GM23248 (cell line): ENCODE measurements at regions not wholly inside any gene's neighbourhood (a gene's known extent, or its start where the extent isn't known, plus 50 kb on each side); places are given as distances from the start of the nearest gene placed in this dataset.
"Not testable (repeated sequence)": the region's sequence is repeated elsewhere in the genome, so short reads cannot be mapped to it uniquely, and the experiment has no call there.

Source experiments
- EZH2 ChIP-seq: fragments of 200-600 bp; sonication (generic); IDR thresholded peaks from 2 replicates; pipeline ENCODE4 v1.6.1; 2018; ENCODE audit warnings: antibody characterized with exemption, mild to moderate bottlenecking; ENCODE audit not compliant: insufficient read depth, poor library complexity, severe bottlenecking
- EZH2phosphoT487 ChIP-seq: fragments of 200-600 bp; sonication (generic); IDR thresholded peaks from 2 replicates; pipeline ENCODE4 v1.6.1; 2018; ENCODE audit warnings: antibody characterized with exemption, moderate library complexity, mild to moderate bottlenecking, low read depth; ENCODE audit not compliant: insufficient read depth

- TF ChIP-seq EZH2phosphoT487, EZH2: not testable (repeated sequence)
These were observed 106.8 kb upstream of the VGLL3 start for GRCh38 chr3:87097733-87098132.
